C1 segment of cervical spinal cord (tissue), 14 donors: ENCODE measurements at regions not wholly inside any gene's neighbourhood (a gene's known extent, or its start where the extent isn't known, plus 50 kb on each side); places are given as distances from the start of the nearest gene placed in this dataset.

ENCODE experiments used
- DNase-seq, 14 donors: peaks; one replicate each; lab custom pipeline; 2025; lab: John Stamatoyannopoulos, UW

- DNase-seq, result no peak
Observed at GRCh38 chr6:90650041-90650940, 63.4 kb upstream of the MAP3K7 start.

GRCh38 chr6:90648873-90649272 is 62.0 kb upstream of the MAP3K7 start:
- DNase-seq, result no peak

- no peak for DNase-seq
Observed at GRCh38 chr6:90646940-90647339, 60.1 kb upstream of the MAP3K7 start.

- no peak for DNase-seq
Observed at GRCh38 chr6:90645634-90646033, 58.8 kb upstream of the MAP3K7 start.

- DNase-seq, result no peak
Observed at GRCh38 chr6:90644492-90644891, 57.6 kb upstream of the MAP3K7 start.

GRCh38 chr6:90643381-90643780 is 56.5 kb upstream of the MAP3K7 start:
- no peak for DNase-seq

- no peak for DNase-seq
Observed at GRCh38 chr6:90637320-90637719, 50.4 kb upstream of the MAP3K7 start.
